Large intestine (tissue), 3 donors: ENCODE measurements at regions not wholly inside any gene's neighbourhood (a gene's known extent, or its start where the extent isn't known, plus 50 kb on each side); places are given as distances from the start of the nearest gene placed in this dataset.

Experiments used
- DNase-seq, 2 donors: peaks; one replicate each; pipeline versions ENCODE4 v3.0.0 to v3.0.0-alpha.2; 2013
- H3K27ac ChIP-seq: one replicate; pipeline ENCODE4 v1.5.1; 2013; ENCODE audit warnings: low read length
- H3K27me3 ChIP-seq: 2 replicates; pipeline ENCODE4 v1.6.1; 2013; ENCODE audit warnings: low read length; ENCODE audit not compliant: control insufficient read depth, insufficient read depth
- H3K36me3 ChIP-seq: 2 replicates; pipeline ENCODE4 v1.6.1; 2013; ENCODE audit warnings: low read length; ENCODE audit not compliant: control insufficient read depth, insufficient read depth
- H3K4me1 ChIP-seq: one replicate; pipeline ENCODE4 v1.6.1; 2013; ENCODE audit warnings: low read length; ENCODE audit not compliant: control insufficient read depth, insufficient read depth
- H3K4me3 ChIP-seq: one replicate; pipeline ENCODE4 v1.5.1; 2013; ENCODE audit warnings: low read length
- H3K9me3 ChIP-seq: one replicate; pipeline ENCODE4 v1.6.1; 2013; ENCODE audit warnings: mild to moderate bottlenecking, low read depth, low read length, moderate library complexity; ENCODE audit not compliant: control insufficient read depth
- WGBS: methylation state at CpG from one replicate; pipeline ENCODE4 v1.1.5; 2013; ENCODE audit warnings: low lambda C conversion rate; ENCODE audit not compliant: insufficient coverage; 5-methylcytosine and 5-hydroxymethylcytosine counted together

DNA sequence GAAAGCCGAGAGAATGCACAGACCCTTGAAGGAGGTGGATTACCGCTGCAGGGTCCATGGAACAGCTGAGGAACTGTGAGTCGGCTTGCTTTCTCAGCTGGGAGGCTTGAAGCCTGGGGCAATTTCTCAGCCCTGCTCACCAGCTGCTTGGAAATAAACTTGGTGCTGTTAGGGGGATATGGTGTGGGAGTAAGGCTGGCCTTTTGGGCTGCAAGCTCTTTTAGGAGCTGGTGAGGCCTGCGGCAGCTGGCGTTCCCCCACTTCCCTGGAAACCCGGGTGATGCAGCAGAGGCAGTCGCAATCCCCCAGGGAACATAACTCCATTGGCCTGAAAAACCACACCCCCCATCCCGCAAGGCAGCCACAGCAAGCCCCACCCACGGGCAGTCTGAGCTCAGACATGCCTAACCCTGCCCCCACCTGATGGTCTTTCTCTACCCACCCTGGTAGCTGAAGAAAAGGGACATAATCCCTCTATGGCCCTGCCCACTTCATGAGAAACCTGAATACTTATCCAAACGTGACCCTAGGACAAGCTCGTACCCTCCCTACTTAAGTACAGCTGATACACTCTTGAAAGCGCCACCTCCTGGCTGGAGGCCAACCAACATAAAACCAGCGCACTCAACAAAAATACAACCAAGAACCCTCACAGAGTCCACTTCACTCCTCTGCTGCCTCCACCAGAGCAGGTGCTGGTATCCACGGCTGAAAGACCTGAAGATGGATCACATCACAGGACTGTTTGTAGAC is 1995.8 kb downstream of the NCAM2 start:
- no CpG with 5 or more reads among the region's 14 CpGs for WGBS
- H3K27ac ChIP-seq = no peak overlapping the region
- H3K4me1 ChIP-seq = no peaks in the 10 kb centered on the region
- H3K36me3 ChIP-seq = no peaks in the 10 kb centered on the region
- no peak overlapping the region for H3K4me3 ChIP-seq
- no peak for DNase-seq
- H3K9me3 ChIP-seq = peaks cover 4% of the 10 kb centered on the region
- no peaks in the 10 kb centered on the region for H3K27me3 ChIP-seq

DNA sequence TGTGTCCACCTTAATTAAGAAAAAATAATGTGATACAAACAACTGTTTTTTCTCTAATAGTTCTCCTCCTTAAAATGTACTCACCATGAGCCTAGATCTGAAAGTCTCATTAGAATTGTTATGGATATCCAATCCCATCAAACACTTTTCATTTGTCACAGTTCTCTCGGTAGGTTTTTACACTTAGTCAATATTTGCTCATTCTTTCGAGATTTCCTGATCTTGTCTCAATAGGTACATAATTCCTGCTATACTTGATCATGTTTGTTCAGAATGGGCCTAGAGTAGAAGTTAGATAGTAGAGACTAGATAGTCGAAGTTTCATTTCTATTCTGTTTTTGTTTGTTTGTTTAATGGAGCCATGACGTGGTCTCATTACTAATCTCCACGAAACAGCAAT is 2005.7 kb downstream of the NCAM2 start:
- no CpG with 5 or more reads among the region's 5 CpGs for WGBS
- H3K36me3 ChIP-seq = no peaks in the 10 kb centered on the region
- DNase-seq = no peak
- H3K4me1 ChIP-seq = no peaks in the 10 kb centered on the region
- no peaks in the 10 kb centered on the region for H3K9me3 ChIP-seq
- no peak overlapping the region for H3K27ac ChIP-seq
- no peaks in the 10 kb centered on the region for H3K27me3 ChIP-seq
- no peak overlapping the region for H3K4me3 ChIP-seq

DNA sequence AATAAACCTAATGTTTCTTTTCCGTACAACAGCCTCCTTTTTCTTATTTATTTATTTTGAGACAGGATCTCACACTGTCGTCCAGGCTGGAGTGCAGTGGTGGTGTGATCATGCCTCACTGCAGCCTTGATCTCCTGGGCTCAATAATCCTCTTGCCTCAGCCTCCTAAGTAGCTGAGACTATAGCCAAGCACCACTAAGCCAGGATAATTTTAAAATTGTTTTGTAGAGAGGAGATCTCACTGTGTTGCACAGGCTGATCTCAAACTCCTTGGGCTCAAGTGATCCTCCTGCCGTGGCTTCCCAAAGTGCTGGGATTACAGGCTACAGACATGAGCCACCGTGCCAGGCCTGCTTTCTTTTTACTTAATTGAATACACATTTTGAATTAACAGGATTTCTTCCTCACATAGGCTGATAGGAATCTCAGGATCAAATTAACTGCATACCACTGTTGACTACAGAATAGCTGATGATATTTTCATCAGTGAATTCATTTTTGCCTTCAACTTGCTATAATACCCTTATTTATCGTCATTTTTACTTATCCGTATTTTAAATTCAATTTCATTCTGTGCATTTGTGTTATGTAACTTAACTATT is 2010.5 kb downstream of the NCAM2 start:
- Histone ChIP-seq H3K4me1 (no peaks in the 10 kb centered on the region), H3K27ac (no peak overlapping the region), H3K36me3 (no peaks in the 10 kb centered on the region), H3K9me3 (no peaks in the 10 kb centered on the region), H3K4me3 (no peak overlapping the region), H3K27me3 (no peaks in the 10 kb centered on the region)
- no peak for DNase-seq
- 67% methylated on average over 2 of the region's 6 CpGs for WGBS

DNA sequence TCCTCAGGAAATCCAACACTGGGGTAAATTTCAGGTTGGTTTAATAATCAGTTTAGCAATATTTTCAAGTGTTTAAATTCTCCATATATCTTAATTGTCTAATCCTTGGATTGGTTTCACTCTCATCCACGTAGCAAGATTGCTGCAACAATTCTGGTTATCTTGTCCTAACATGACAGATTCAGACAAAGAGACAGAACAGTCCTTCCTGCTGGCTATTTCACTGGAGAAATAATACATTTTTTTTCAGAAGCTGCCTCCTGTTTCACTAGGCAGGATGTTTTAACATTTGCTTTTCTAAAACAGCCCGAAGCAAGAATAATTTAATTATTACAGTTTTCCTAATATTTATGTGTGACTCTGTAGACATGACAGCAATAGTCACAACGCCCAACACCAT is 2011.2 kb downstream of the NCAM2 start:
- Histone ChIP-seq H3K27ac (no peak overlapping the region), H3K4me1 (no peaks in the 10 kb centered on the region), H3K36me3 (no peaks in the 10 kb centered on the region), H3K4me3 (no peak overlapping the region), H3K27me3 (no peaks in the 10 kb centered on the region), H3K9me3 (no peaks in the 10 kb centered on the region)
- no peak for DNase-seq
- WGBS = 88% methylated on average over 1 of the region's 3 CpGs

DNA sequence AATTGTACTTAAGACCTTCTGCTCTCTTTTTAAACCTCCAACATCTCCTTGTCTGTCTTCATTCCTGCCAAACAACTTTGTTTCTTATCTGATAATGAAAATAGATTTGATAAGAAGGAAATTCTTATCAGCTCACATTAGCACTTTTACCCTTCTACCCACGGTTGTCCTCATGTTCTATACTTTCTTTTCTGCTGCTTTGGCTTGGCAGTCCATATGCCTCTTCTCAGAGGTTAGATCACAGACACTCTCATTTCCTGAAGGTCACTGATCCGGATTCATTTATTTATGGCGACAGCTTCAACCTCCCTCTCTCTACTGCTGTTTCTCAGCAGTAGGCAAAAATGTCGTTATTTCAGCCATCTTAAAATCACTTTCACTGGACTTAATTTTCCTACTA is 2015.8 kb downstream of the NCAM2 start:
- Histone ChIP-seq H3K27ac (no peak overlapping the region), H3K36me3 (no peaks in the 10 kb centered on the region), H3K4me1 (no peaks in the 10 kb centered on the region), H3K9me3 (no peaks in the 10 kb centered on the region), H3K4me3 (no peak overlapping the region), H3K27me3 (no peaks in the 10 kb centered on the region)
- no peak for DNase-seq
- WGBS = 25% methylated on average over 3 of the region's 4 CpGs

DNA sequence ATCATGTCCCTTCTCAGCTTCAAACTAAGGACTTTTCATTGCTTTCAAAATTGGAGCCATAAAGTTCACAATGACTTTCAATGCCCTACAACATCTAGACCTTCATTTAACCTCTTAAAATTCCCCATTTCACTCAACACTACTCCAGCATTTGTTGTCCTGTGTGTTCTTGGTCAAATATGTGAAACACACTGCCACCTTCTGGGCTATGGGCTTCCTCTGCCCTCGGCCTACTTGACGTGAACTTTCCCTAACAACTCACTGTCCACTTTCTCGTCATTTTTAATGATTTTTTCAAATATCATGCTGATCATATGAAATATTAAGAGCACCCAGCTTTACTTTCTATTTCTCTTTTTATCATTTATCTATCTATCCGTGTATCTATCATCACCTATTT is 2018.4 kb downstream of the NCAM2 start:
- Histone ChIP-seq H3K27me3 (no peaks in the 10 kb centered on the region), H3K4me3 (no peak overlapping the region), H3K4me1 (no peaks in the 10 kb centered on the region), H3K36me3 (no peaks in the 10 kb centered on the region), H3K9me3 (peaks cover 4% of the 10 kb centered on the region), H3K27ac (no peak overlapping the region)
- WGBS = 48% methylated on average over 4 of the region's 4 CpGs
- no peak for DNase-seq

DNA sequence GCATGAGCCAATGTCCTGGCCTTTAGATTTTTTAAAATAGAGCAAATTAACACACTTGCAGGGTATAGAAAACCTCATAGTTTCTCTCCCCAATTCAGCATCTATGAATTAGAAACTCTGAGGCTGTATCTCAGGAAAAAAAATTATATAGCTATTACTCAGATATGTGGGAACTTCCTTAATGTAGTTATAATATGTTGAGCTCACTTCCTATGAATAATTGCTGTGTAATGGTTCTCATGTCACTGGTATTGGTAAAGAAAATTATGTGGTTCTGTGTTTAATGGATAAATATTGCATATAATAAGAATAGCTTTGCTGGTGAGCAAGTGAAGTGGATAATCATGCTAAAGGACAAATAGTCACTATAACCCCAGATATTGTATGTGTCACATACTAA is 2019.8 kb downstream of the NCAM2 start:
- no peaks in the 10 kb centered on the region for H3K4me1 ChIP-seq
- H3K27me3 ChIP-seq = no peaks in the 10 kb centered on the region
- H3K4me3 ChIP-seq = no peak overlapping the region
- no peaks in the 10 kb centered on the region for H3K36me3 ChIP-seq
- peaks cover 5% of the 10 kb centered on the region for H3K9me3 ChIP-seq
- no peak for DNase-seq
- H3K27ac ChIP-seq = no peak overlapping the region

DNA sequence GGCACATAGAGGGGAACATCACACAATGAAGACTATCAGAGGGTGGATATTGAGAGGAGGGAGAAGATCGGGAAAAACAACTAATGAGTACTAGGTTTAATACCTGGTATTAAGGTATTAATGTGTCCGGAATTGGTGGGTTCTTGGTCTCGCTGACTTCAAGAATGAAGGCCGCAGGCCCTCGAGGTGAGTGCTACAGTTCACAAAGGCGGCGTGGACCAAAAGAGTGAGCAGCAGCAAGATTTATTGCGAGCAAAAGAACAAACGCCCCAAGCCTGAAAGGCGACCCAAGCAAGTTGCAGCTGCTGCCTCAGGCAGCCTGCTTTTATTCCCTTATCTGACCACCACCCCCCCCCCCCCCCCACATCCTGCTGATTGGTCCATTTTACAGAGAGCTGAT is 2022.8 kb downstream of the NCAM2 start:
- no peaks in the 10 kb centered on the region for H3K36me3 ChIP-seq
- no peaks in the 10 kb centered on the region for H3K4me1 ChIP-seq
- DNase-seq = no peak
- no CpG with 5 or more reads among the region's 10 CpGs for whole genome bisulfite sequencing
- no peaks in the 10 kb centered on the region for H3K27me3 ChIP-seq
- H3K9me3 ChIP-seq = peaks cover 5% of the 10 kb centered on the region
- no peak overlapping the region for H3K4me3 ChIP-seq
- no peak overlapping the region for H3K27ac ChIP-seq

DNA sequence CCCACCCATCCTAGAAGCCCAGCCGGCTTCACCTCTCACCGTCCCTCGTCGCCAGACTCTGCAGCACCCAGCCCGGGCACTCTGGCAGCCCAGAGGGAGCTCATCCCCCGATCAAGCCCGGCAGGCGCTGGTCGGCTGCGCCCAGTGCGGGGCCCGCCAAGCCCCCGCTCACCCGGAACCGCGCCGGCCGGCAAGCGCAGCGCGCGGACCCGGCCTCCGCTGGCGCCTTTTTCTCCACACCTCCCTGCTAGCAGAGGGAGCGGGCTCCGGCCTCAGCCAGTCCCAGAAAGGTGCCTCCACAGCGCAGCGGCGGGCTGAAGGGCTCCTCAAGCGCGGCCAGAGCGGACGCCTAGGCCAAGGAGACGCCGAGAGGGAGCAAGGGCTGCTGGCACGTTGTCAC is 2023.3 kb downstream of the NCAM2 start:
- WGBS = no CpG with 5 or more reads among the region's 37 CpGs
- H3K4me3 ChIP-seq = no peak overlapping the region

DNA sequence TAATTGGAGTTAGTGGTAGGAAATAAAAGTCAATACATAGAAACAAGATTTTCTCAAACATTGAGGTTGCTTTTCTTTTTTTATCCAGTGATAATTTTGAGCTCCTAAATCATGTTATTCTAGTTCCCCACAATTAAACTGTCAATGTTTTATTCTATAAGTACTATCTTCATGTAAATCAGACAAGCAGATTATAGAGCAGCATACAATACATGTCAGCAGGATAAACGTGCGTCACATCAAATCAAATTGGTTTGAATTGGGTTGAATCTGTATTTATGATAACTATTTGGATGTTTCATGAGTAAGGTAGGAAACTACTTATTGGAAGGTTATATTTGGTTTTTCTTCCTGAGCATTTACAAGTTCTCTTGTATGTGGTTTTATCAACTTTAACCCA is 2028.7 kb downstream of the NCAM2 start:
- DNase-seq = no peak
- H3K9me3 ChIP-seq = no peaks in the 10 kb centered on the region
- WGBS = no CpG with 5 or more reads among the region's 2 CpGs

More for the DNA sequence above, 2023.3 kb downstream of the NCAM2 start:
- Histone ChIP-seq H3K4me1 (no peaks in the 10 kb centered on the region), H3K27me3 (no peaks in the 10 kb centered on the region), H3K27ac (no peak overlapping the region), H3K36me3 (no peaks in the 10 kb centered on the region), H3K9me3 (peaks cover 5% of the 10 kb centered on the region)
- DNase-seq = peak in 1 of 2 donors; percentile 1

DNA sequence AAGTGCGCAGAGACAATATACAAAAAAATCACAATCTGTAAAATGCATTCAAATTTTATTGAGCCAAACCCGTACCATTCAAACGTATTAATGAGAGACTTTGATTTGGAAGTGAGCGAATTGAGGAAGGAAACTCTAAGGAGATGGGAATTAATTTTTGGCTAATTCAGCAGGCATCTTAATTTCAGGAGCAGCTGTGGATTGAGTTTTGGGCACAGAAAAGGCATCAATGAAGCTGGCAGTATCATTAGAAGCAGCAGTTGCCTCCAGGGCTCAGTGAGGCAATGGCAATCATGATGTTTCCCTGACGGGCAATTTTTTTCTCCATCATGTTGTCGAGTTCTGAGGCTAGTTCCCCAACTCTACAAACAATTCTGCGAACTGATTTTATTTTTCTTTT is 2041.6 kb downstream of the NCAM2 start:
- 80% methylated on average over 4 of the region's 7 CpGs for WGBS
- Histone ChIP-seq H3K4me3 (no peak overlapping the region), H3K36me3 (no peaks in the 10 kb centered on the region), H3K27ac (no peak overlapping the region), H3K9me3 (no peaks in the 10 kb centered on the region), H3K4me1 (no peaks in the 10 kb centered on the region), H3K27me3 (no peaks in the 10 kb centered on the region)
- DNase-seq = no peak

More for the DNA sequence above, 2028.7 kb downstream of the NCAM2 start:
- Histone ChIP-seq H3K36me3 (no peaks in the 10 kb centered on the region), H3K4me3 (no peak overlapping the region), H3K27ac (no peak overlapping the region), H3K4me1 (no peaks in the 10 kb centered on the region), H3K27me3 (no peaks in the 10 kb centered on the region)
